SU-DHL-6 (cell line): ENCODE measurements at regions not wholly inside any gene's neighbourhood (a gene's known extent, or its start where the extent isn't known, plus 50 kb on each side); places are given as distances from the start of the nearest gene placed in this dataset.

Source experiments
- CTCF ChIP-seq: fragments of 200-600 bp; sonication (generic); IDR thresholded peaks from one replicate; pipeline ENCODE4 v1.5.1; 2017; ENCODE audit warnings: antibody characterized with exemption, mild to moderate bottlenecking, low read length, moderate library complexity; ENCODE audit not compliant: insufficient read depth, poor library complexity, severe bottlenecking
- EZH2phosphoT487 ChIP-seq: fragments of 200-600 bp; sonication (generic), shearing (Covaris generic); conservative IDR thresholded peaks from 2 replicates; pipeline ENCODE4 v1.6.1; 2018; ENCODE audit warnings: mild to moderate bottlenecking, antibody characterized with exemption, low read length, moderate library complexity, mixed read lengths

- TF ChIP-seq CTCF = no peak
- no peak for TF ChIP-seq EZH2phosphoT487
These were observed 493.9 kb upstream of the MARCKS start for GRCh38 chr6:113363048-113363798.
